ENCODE measurements at regions not wholly inside any gene's neighbourhood (a gene's known extent, or its start where the extent isn't known, plus 50 kb on each side); places are given as distances from the start of the nearest gene placed in this dataset.

DNA sequence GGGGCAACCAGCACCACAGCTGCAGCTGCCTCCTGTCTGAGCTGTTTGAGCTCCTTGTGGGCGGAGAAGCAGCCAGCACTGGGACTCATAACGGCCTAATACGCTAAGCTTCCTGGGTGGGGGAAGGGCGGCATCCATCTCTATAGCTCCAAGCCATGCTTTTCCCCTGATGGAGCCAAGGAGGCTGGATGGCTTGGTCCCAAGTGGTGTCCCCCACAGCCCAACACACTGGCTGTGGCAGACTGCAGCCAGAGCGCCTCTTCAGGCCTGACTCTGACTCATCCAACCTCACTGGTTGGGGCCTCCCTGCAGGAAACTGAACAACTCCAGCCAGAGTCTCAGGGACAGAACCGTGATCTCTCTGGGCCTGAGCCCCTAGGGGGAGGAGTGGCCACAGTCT, 537.3 kb downstream of the SUCLA2 start:
- ChIA-PET CTCF (no interaction called here), POLR2A (no interaction called here)
- Histone ChIP-seq H3K9me3 (replicated peaks; ENCODE audit: control insufficient read depth, insufficient read depth, low read length) (peaks cover 3% of the 10 kb centered on the region), H3K4me1 (ENCODE audit: control insufficient read depth, extremely low read depth, insufficient read depth, low read length) (no peaks in the 10 kb centered on the region), H3K79me2 (ENCODE audit: control insufficient read depth, insufficient read depth, low read length) (no peaks in the 10 kb centered on the region), H2AFZ (ENCODE audit: low read depth, low read length) (no peak overlapping the region), H3K9me1 (replicated peaks; ENCODE audit: control insufficient read depth, extremely low read depth, insufficient read depth, low read length) (no peaks in the 10 kb centered on the region), H3K36me3 (ENCODE audit: control insufficient read depth in 2 of 2, extremely low read depth in 1 of 2, insufficient read depth in 2 of 2, low read length in 2 of 2) (no peaks in the 10 kb centered on the region), H4K20me1 (replicated peaks; ENCODE audit: control insufficient read depth, extremely low read depth, insufficient read depth, low read length) (no peaks in the 10 kb centered on the region), H3K4me3 (replicated peaks in 1 of 3; ENCODE audit: insufficient read depth in 1 of 3, low read depth in 1 of 3, low read length in 3 of 3) (no peak overlapping the region), H3K27ac (ENCODE audit: insufficient read depth, low read depth, low read length) (no peak overlapping the region), H3K9ac (replicated peaks; ENCODE audit: extremely low read depth, insufficient read depth, low read length) (no peak overlapping the region), H3K4me2 (ENCODE audit: insufficient read depth, low read length) (no peak overlapping the region), H3K27me3 (ENCODE audit: control insufficient read depth in 2 of 2, insufficient read depth in 2 of 2, low read length in 2 of 2) (no peaks in the 10 kb centered on the region)
- intact Hi-C loops (cut with micrococcal nuclease): no loop called here
- TF ChIP-seq GATA2 (IDR thresholded peaks at IDR 0.05; ENCODE audit: insufficient read depth, insufficient read length, low read depth, low read length) (no peak), JUN (IDR thresholded peaks at IDR 0.05; ENCODE audit: borderline replicate concordance, insufficient read depth, insufficient read length, low read depth) (no peak), POLR2A (IDR thresholded peaks at IDR 0.05; ENCODE audit: low read depth, low read length) (no peak), MYC (IDR thresholded peaks at IDR 0.05; ENCODE audit: low read depth, low read length) (no peak), EZH2 (IDR thresholded peaks at IDR 0.05; ENCODE audit: borderline replicate concordance, low read depth, low read length, severe bottlenecking) (no peak), POLR2AphosphoS5 (IDR thresholded peaks at IDR 0.05; ENCODE audit: insufficient read depth, low read depth, low read length) (no peak), FOS (IDR thresholded peaks at IDR 0.05; ENCODE audit: borderline replicate concordance, insufficient read depth, low read length) (no peak)
- TF ChIP-seq, protein P1, sequence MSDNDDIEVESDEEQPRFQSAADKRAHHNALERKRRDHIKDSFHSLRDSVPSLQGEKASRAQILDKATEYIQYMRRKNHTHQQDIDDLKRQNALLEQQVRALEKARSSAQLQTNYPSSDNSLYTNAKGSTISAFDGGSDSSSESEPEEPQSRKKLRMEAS (IDR thresholded peaks at IDR 0.05; ENCODE audit: insufficient read depth, insufficient read length): no peak
- TF ChIP-seq, protein P2, sequence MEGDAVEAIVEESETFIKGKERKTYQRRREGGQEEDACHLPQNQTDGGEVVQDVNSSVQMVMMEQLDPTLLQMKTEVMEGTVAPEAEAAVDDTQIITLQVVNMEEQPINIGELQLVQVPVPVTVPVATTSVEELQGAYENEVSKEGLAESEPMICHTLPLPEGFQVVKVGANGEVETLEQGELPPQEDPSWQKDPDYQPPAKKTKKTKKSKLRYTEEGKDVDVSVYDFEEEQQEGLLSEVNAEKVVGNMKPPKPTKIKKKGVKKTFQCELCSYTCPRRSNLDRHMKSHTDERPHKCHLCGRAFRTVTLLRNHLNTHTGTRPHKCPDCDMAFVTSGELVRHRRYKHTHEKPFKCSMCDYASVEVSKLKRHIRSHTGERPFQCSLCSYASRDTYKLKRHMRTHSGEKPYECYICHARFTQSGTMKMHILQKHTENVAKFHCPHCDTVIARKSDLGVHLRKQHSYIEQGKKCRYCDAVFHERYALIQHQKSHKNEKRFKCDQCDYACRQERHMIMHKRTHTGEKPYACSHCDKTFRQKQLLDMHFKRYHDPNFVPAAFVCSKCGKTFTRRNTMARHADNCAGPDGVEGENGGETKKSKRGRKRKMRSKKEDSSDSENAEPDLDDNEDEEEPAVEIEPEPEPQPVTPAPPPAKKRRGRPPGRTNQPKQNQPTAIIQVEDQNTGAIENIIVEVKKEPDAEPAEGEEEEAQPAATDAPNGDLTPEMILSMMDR (IDR thresholded peaks at IDR 0.05; ENCODE audit: extremely low read depth in 1 of 2, insufficient read depth in 1 of 2, low read depth in 1 of 2, low read length in 2 of 2): no peak
- dilution Hi-C loops (cut with MboI; ENCODE audit: extremely low pct_ligation_motif_present, low sequenced_read_pairs): no loop called here
- no TSS peak for BruUV-seq (replicated peaks)
- no peak for FAIRE-seq
- DNase-seq (ENCODE audit: low read depth, low spot score): no peak
